Mesendoderm (in vitro differentiated cells): ENCODE measurements at regions not wholly inside any gene's neighbourhood (a gene's known extent, or its start where the extent isn't known, plus 50 kb on each side); places are given as distances from the start of the nearest gene placed in this dataset.

Experiments used
- DNase-seq: peaks from one replicate; pipeline ENCODE4 v3.0.0; 2013
- H2AK5ac ChIP-seq: 2 replicates; pipeline ENCODE4 v1.6.1; 2013; ENCODE audit warnings: low read length, inconsistent platforms
- H2BK120ac ChIP-seq: 2 replicates; pipeline ENCODE4 v1.6.1; 2013; ENCODE audit warnings: low read depth, mild to moderate bottlenecking, low read length, moderate library complexity, mixed read lengths
- H2BK15ac ChIP-seq: replicated peaks from 2 replicates; pipeline ENCODE4 v1.6.1; 2013; ENCODE audit warnings: low read depth, mild to moderate bottlenecking, moderate library complexity
- H2BK5ac ChIP-seq: 2 replicates; pipeline ENCODE4 v1.6.1; 2013; ENCODE audit warnings: low read length, inconsistent platforms
- H3K18ac ChIP-seq: 2 replicates; pipeline ENCODE4 v1.6.1; 2013; ENCODE audit warnings: mild to moderate bottlenecking, low read length, mixed read lengths
- H3K23ac ChIP-seq: one replicate; pipeline ENCODE4 v1.6.1; 2013; ENCODE audit warnings: low read length
- H3K27ac ChIP-seq: 2 replicates; pipeline ENCODE4 v1.5.1; 2013; ENCODE audit warnings: low read depth, mild to moderate bottlenecking, inconsistent platforms, low read length, moderate library complexity
- H3K27me3 ChIP-seq: 2 replicates; pipeline ENCODE4 v1.6.1; 2013; ENCODE audit warnings: low read length, control low read depth, mild to moderate bottlenecking, inconsistent platforms; ENCODE audit not compliant: insufficient read depth, poor library complexity
- H3K36me3 ChIP-seq: 2 replicates; pipeline ENCODE4 v1.6.1; 2013; ENCODE audit warnings: low read length, inconsistent platforms; ENCODE audit not compliant: control insufficient read depth, insufficient read depth
- H3K4ac ChIP-seq: one replicate; pipeline ENCODE4 v1.6.1; 2013; ENCODE audit warnings: low read depth, mild to moderate bottlenecking, low read length, moderate library complexity
- H3K4me1 ChIP-seq: 2 replicates; pipeline ENCODE4 v1.6.1; 2013; ENCODE audit warnings: low read depth, low read length, inconsistent platforms; ENCODE audit not compliant: control insufficient read depth
- H3K4me2 ChIP-seq: 2 replicates; pipeline ENCODE4 v1.6.1; 2013; ENCODE audit warnings: low read length
- H3K4me3 ChIP-seq: 2 replicates; pipeline ENCODE4 v1.5.1; 2013; ENCODE audit warnings: mild to moderate bottlenecking, low read length
- H3K56ac ChIP-seq: one replicate; pipeline ENCODE4 v1.6.1; 2013; ENCODE audit warnings: low read length
- H3K79me1 ChIP-seq: 2 replicates; pipeline ENCODE4 v1.6.1; 2013; ENCODE audit warnings: low read length, inconsistent platforms
- H3K79me2 ChIP-seq: 2 replicates; pipeline ENCODE4 v1.6.1; 2013; ENCODE audit warnings: mild to moderate bottlenecking, low read length; ENCODE audit not compliant: control insufficient read depth, insufficient read depth
- H3K9ac ChIP-seq: 2 replicates; pipeline ENCODE4 v1.6.1; 2013; ENCODE audit warnings: low read length, inconsistent platforms
- H4K5ac ChIP-seq: one replicate; pipeline ENCODE4 v1.6.1; 2013; ENCODE audit warnings: low read length
- H4K8ac ChIP-seq: one replicate; pipeline ENCODE4 v1.6.1; 2013; ENCODE audit warnings: low read depth, mild to moderate bottlenecking, control low read depth, low read length, moderate library complexity
- WGBS: extraction: QIAGEN DNeasy Blood & Tissue Kit; methylation state at CpG from one replicate; pipeline ENCODE4 v1.1.7; 2013; ENCODE audit warnings: low lambda C conversion rate, missing lambda C conversion rate; ENCODE audit not compliant: insufficient coverage; ENCODE audit errors: extremely low coverage; 5-methylcytosine and 5-hydroxymethylcytosine counted together

GRCh38 chr12:43115441-43116160, 436.4 kb downstream of the ADAMTS20 start:
- DNase-seq = no peak
- Histone ChIP-seq H3K27me3 (no peaks in the 10 kb centered on the region), H2BK5ac (no peak overlapping the region), H2BK15ac (no peak overlapping the region), H3K4me3 (no peak overlapping the region), H3K9ac (no peak overlapping the region), H3K4me1 (no peaks in the 10 kb centered on the region), H4K5ac (no peak overlapping the region), H3K79me1 (no peaks in the 10 kb centered on the region), H3K18ac (no peak overlapping the region), H3K27ac (no peak overlapping the region), H2AK5ac (no peak overlapping the region), H3K4me2 (no peak overlapping the region), H3K79me2 (no peaks in the 10 kb centered on the region), H3K36me3 (no peaks in the 10 kb centered on the region), H2BK120ac (no peak overlapping the region), H3K4ac (peak overlapping the region; percentile 12), H3K56ac (no peak overlapping the region), H3K23ac (no peak overlapping the region), H4K8ac (no peak overlapping the region)
- no CpG with 5 or more reads among the region's 4 CpGs for WGBS

GRCh38 chr12:43114316-43114715, 437.7 kb downstream of the ADAMTS20 start:
- no peak overlapping the region for H4K5ac ChIP-seq
- no peak overlapping the region for H3K4me2 ChIP-seq
- H3K27ac ChIP-seq = no peak overlapping the region
- no peaks in the 10 kb centered on the region for H3K4me1 ChIP-seq
- no peaks in the 10 kb centered on the region for H3K79me1 ChIP-seq
- no peak overlapping the region for H2AK5ac ChIP-seq
- H3K23ac ChIP-seq = no peak overlapping the region
- H2BK15ac ChIP-seq = no peak overlapping the region
- H3K36me3 ChIP-seq = no peaks in the 10 kb centered on the region
- H4K8ac ChIP-seq = no peak overlapping the region
- no peak overlapping the region for H3K56ac ChIP-seq
- H3K9ac ChIP-seq = no peak overlapping the region
- no peaks in the 10 kb centered on the region for H3K27me3 ChIP-seq
- H3K18ac ChIP-seq = no peak overlapping the region
- H3K79me2 ChIP-seq = no peaks in the 10 kb centered on the region
- H3K4me3 ChIP-seq = no peak overlapping the region
- no peak overlapping the region for H2BK5ac ChIP-seq
- no peak overlapping the region for H2BK120ac ChIP-seq
- H3K4ac ChIP-seq = no peak overlapping the region
- no peak for DNase-seq
- WGBS = no CpG with 5 or more reads among the region's 3 CpGs

DNA sequence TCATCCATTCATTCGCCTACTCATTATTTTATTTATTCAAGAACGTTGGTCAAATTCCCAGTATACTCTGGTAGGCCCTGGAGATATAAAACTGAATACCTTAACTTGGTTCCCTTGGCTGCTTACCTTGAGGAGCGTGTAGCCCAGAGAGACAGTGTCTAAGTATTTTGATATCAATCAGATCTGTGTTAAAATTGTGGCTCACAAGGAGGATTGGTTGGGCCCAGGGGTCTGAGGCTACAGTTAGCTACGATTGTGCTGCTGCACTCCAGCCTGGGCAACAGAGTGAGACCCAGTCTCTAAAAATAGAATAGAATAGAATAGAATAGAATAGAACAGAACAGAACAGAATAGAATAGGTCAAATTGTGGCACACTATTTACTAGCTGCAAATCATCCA, 438.4 kb downstream of the ADAMTS20 start:
- Histone ChIP-seq H3K79me1 (no peaks in the 10 kb centered on the region), H4K5ac (no peak overlapping the region), H3K4ac (no peak overlapping the region), H3K4me3 (no peak overlapping the region), H3K56ac (no peak overlapping the region), H3K9ac (no peak overlapping the region), H3K18ac (no peak overlapping the region), H3K27me3 (no peaks in the 10 kb centered on the region), H2AK5ac (no peak overlapping the region), H4K8ac (no peak overlapping the region), H3K4me1 (no peaks in the 10 kb centered on the region), H3K36me3 (no peaks in the 10 kb centered on the region), H3K4me2 (no peak overlapping the region), H3K27ac (no peak overlapping the region), H3K79me2 (no peaks in the 10 kb centered on the region), H3K23ac (no peak overlapping the region), H2BK120ac (no peak overlapping the region), H2BK5ac (no peak overlapping the region), H2BK15ac (no peak overlapping the region)
- DNase-seq = no peak
- no CpG with 5 or more reads among the region's 4 CpGs for WGBS

DNA sequence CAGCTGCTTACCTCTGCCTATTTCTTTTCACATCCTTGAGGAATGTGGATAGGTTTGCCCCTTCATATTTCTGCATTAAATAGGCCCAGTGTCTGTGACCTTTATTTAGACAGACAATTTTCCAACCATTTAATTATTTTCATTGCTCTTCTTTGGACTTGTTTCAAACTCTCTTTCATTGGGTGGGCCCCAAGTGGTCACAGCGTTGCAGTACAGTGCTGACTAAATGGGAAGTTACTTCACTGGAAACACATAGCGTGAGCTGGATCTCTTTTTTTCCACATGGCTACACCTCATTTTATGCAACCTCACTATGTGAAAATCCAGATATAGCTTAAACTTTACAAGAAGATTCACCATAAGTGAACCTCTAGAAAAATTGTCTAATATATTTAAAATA, 438.9 kb downstream of the ADAMTS20 start:
- no peak overlapping the region for H4K5ac ChIP-seq
- H2BK120ac ChIP-seq = no peak overlapping the region
- H3K27me3 ChIP-seq = no peaks in the 10 kb centered on the region
- no peak overlapping the region for H3K18ac ChIP-seq
- no peak overlapping the region for H3K27ac ChIP-seq
- H3K4me2 ChIP-seq = no peak overlapping the region
- no peak overlapping the region for H3K9ac ChIP-seq
- H2BK5ac ChIP-seq = no peak overlapping the region
- DNase-seq = peak; percentile 17
- no peak overlapping the region for H3K4me3 ChIP-seq
- no peak overlapping the region for H2AK5ac ChIP-seq
- no peak overlapping the region for H4K8ac ChIP-seq
- no peaks in the 10 kb centered on the region for H3K79me2 ChIP-seq
- no peak overlapping the region for H3K56ac ChIP-seq
- H3K4ac ChIP-seq = no peak overlapping the region
- no CpG with 5 or more reads among the region's 2 CpGs for WGBS
- no peaks in the 10 kb centered on the region for H3K36me3 ChIP-seq
- H3K4me1 ChIP-seq = no peaks in the 10 kb centered on the region
- no peaks in the 10 kb centered on the region for H3K79me1 ChIP-seq
- H2BK15ac ChIP-seq = no peak overlapping the region
- no peak overlapping the region for H3K23ac ChIP-seq

DNA sequence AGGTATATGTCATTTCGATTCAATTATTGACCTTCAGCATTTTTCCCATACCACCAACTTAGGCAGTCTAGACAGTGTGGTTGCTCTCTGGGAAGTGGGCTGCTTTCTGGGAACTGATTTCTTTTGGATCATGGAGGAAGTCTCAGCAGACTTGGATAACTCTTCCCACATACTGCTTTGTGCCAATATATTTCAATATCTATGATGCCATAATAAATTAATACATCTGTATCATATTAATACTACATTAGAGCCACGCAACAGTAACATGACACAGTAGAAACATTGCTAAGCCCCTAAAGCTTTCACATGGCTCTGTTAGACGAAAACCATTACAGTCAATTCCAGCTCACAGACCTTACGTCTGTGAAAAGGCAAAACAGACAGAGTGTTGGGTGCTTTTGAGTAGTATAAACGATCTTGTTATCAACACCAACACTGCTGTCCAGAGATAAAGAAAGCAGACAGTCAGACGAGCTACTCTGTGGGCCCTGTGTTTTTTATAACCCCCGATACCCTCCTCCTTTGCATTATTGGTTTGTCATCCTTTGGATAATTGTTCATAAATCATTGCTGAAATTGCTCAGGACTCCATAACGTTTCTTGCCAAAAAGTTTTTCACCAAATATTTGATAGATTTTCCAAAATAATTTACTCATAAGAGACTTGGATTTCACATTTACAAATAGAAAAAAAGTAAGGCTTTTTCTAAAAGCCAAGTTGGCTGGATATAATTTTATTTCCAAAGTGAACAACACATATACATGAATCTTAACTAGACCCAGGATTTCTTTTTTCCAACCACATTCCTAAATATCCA, 439.7 kb downstream of the ADAMTS20 start:
- Histone ChIP-seq H3K27ac (no peak overlapping the region), H3K27me3 (no peaks in the 10 kb centered on the region), H3K23ac (no peak overlapping the region), H4K8ac (no peak overlapping the region), H2BK5ac (no peak overlapping the region), H3K4me1 (no peaks in the 10 kb centered on the region), H3K79me2 (no peaks in the 10 kb centered on the region), H3K36me3 (no peaks in the 10 kb centered on the region), H3K4ac (no peak overlapping the region), H2BK15ac (no peak overlapping the region), H3K4me2 (no peak overlapping the region), H3K9ac (no peak overlapping the region), H2BK120ac (peak overlapping the region; percentile 45), H4K5ac (no peak overlapping the region), H2AK5ac (no peak overlapping the region), H3K56ac (no peak overlapping the region), H3K79me1 (no peaks in the 10 kb centered on the region), H3K4me3 (no peak overlapping the region), H3K18ac (peak overlapping the region; percentile 39)
- WGBS = no CpG with 5 or more reads among the region's 8 CpGs
- no peak for DNase-seq
